ENCODE measurements at regions not wholly inside any gene's neighbourhood (a gene's known extent, or its start where the extent isn't known, plus 50 kb on each side); places are given as distances from the start of the nearest gene placed in this dataset.

DNA sequence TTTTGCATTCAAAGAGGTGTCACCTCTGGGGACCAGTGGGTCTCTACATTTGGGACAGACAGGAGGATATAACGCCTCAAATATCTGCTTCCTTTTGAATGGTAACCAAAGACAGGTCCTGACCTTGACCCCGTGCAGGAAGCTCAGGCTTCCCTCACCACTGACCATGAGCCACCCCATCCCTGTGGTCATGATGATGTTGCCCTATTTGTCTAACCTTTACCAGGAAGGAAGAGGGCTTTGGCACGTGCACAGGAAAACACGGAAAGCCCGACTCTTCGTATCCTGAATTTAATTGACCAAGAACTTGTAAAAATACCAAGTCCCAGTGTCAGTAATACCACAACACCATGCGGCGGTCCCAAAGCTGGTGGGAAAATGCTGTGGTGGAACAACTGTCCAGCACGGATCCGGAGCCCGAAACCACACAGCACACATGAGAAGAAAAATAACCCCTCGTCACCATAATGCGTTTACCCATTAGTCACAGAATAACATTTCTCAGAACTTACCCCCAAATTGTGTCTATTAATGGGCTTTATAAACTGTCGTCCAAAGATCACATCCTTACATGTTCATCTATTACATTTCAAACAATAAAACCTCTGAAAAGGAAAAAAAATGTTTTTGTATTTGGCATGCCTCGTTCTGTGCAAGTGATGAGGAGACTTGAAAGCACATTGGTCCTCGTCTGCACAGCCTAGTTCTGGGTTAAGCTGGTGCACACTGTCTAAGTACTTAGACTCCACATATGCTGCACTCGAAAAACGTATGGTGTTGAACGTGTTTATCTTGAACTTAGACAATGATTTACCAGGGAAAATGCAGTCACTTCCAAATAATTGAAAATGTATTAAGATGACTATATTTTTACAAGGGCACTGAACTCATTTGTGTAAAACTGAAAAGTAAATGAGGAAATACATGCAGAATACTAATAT lies 118.9 kb upstream of the IGF1R start:
- TF ChIP-seq, protein P1, sequence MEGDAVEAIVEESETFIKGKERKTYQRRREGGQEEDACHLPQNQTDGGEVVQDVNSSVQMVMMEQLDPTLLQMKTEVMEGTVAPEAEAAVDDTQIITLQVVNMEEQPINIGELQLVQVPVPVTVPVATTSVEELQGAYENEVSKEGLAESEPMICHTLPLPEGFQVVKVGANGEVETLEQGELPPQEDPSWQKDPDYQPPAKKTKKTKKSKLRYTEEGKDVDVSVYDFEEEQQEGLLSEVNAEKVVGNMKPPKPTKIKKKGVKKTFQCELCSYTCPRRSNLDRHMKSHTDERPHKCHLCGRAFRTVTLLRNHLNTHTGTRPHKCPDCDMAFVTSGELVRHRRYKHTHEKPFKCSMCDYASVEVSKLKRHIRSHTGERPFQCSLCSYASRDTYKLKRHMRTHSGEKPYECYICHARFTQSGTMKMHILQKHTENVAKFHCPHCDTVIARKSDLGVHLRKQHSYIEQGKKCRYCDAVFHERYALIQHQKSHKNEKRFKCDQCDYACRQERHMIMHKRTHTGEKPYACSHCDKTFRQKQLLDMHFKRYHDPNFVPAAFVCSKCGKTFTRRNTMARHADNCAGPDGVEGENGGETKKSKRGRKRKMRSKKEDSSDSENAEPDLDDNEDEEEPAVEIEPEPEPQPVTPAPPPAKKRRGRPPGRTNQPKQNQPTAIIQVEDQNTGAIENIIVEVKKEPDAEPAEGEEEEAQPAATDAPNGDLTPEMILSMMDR (conservative IDR thresholded peaks at IDR 0.05), result no peak
- TF ChIP-seq ZFX (IDR thresholded peaks at IDR 0.05), result no peak
